ENCODE measurements at regions not wholly inside any gene's neighbourhood (a gene's known extent, or its start where the extent isn't known, plus 50 kb on each side); places are given as distances from the start of the nearest gene placed in this dataset.
"Not testable (repeated sequence)": the region's sequence is repeated elsewhere in the genome, so short reads cannot be mapped to it uniquely, and the experiment has no call there.

DNA sequence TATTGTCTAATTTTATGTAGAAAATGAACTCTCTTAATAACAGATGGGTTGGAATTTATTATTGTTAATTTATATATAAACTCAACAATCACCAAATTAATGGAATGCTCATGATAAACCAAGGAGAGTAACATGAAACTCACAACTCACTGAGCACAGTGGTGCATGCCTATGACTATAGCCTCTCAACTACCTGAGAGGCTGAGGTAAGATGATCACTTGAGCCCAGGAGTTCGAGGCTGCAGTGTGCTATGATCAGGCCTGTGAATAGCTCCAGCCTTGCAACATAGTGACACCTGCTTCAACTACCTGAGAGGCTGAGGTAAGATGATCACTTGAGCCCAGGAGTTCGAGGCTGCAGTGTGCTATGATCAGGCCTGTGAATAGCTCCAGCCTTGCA is 848.6 kb downstream of the DIPK2A start:
- H3K27me3 ChIP-seq (ENCODE audit: control insufficient read depth in 1 of 2, insufficient read depth in 2 of 2, low read length in 2 of 2); H3K36me3 ChIP-seq (ENCODE audit: control insufficient read depth in 2 of 2, insufficient read depth in 2 of 2, low read length in 2 of 2): not testable (repeated sequence)

GRCh38 chr3:144820726-144821125 is 849.1 kb downstream of the DIPK2A start:
- Histone ChIP-seq H3K27ac (ENCODE audit: low read length) (no peak overlapping the region), H3K27me3 (ENCODE audit: control insufficient read depth in 1 of 2, insufficient read depth in 2 of 2, low read length in 2 of 2) (no peaks in the 10 kb centered on the region), H3K4me1 (ENCODE audit: control insufficient read depth, insufficient read depth, low read length) (no peaks in the 10 kb centered on the region), H3K9ac (ENCODE audit: low read length in 2 of 2) (no peak overlapping the region), H3K4me3 (ENCODE audit: low read length in 2 of 2) (no peak overlapping the region), H3K36me3 (ENCODE audit: control insufficient read depth in 2 of 2, insufficient read depth in 2 of 2, low read length in 2 of 2) (no peaks in the 10 kb centered on the region), H3K9me3 (ENCODE audit: control insufficient read depth in 2 of 2, low read length in 2 of 2) (no peaks in the 10 kb centered on the region)

More for the DNA sequence above, 848.6 kb downstream of the DIPK2A start:
- not testable (repeated sequence) for H3K4me3 ChIP-seq (ENCODE audit: low read length in 2 of 2); H3K9ac ChIP-seq (ENCODE audit: low read length in 2 of 2); H3K4me1 ChIP-seq (ENCODE audit: control insufficient read depth, insufficient read depth, low read length); H3K9me3 ChIP-seq (ENCODE audit: control insufficient read depth in 2 of 2, low read length in 2 of 2); H3K27ac ChIP-seq (ENCODE audit: low read length)

- Histone ChIP-seq H3K27me3 (ENCODE audit: control insufficient read depth in 1 of 2, insufficient read depth in 2 of 2, low read length in 2 of 2) (no peaks in the 10 kb centered on the region), H3K4me1 (ENCODE audit: control insufficient read depth, insufficient read depth, low read length) (no peaks in the 10 kb centered on the region), H3K9me3 (ENCODE audit: control insufficient read depth in 2 of 2, low read length in 2 of 2) (no peaks in the 10 kb centered on the region), H3K36me3 (ENCODE audit: control insufficient read depth in 2 of 2, insufficient read depth in 2 of 2, low read length in 2 of 2) (no peaks in the 10 kb centered on the region), H3K27ac (ENCODE audit: low read length) (no peak overlapping the region), H3K4me3 (ENCODE audit: low read length in 2 of 2) (no peak overlapping the region), H3K9ac (ENCODE audit: low read length in 2 of 2) (no peak overlapping the region)
Observed at GRCh38 chr3:144821583-144821982, 850.0 kb downstream of the DIPK2A start.

GRCh38 chr3:144822671-144823070 is 851.0 kb downstream of the DIPK2A start:
- no peak overlapping the region for H3K27ac ChIP-seq (ENCODE audit: low read length)
- no peak overlapping the region for H3K9ac ChIP-seq (ENCODE audit: low read length in 2 of 2)
- no peaks in the 10 kb centered on the region for H3K9me3 ChIP-seq (ENCODE audit: control insufficient read depth in 2 of 2, low read length in 2 of 2)
- no peaks in the 10 kb centered on the region for H3K27me3 ChIP-seq (ENCODE audit: control insufficient read depth in 1 of 2, insufficient read depth in 2 of 2, low read length in 2 of 2)
- no peaks in the 10 kb centered on the region for H3K36me3 ChIP-seq (ENCODE audit: control insufficient read depth in 2 of 2, insufficient read depth in 2 of 2, low read length in 2 of 2)
- no peaks in the 10 kb centered on the region for H3K4me1 ChIP-seq (ENCODE audit: control insufficient read depth, insufficient read depth, low read length)
- H3K4me3 ChIP-seq (ENCODE audit: low read length in 2 of 2): no peak overlapping the region

GRCh38 chr3:144831955-144832716 is 860.5 kb downstream of the DIPK2A start:
- Histone ChIP-seq H3K4me1 (ENCODE audit: control insufficient read depth, insufficient read depth, low read length) (no peaks in the 10 kb centered on the region), H3K4me3 (ENCODE audit: low read length in 2 of 2) (no peak overlapping the region), H3K9me3 (ENCODE audit: control insufficient read depth in 2 of 2, low read length in 2 of 2) (no peaks in the 10 kb centered on the region), H3K36me3 (ENCODE audit: control insufficient read depth in 2 of 2, insufficient read depth in 2 of 2, low read length in 2 of 2) (no peaks in the 10 kb centered on the region), H3K9ac (ENCODE audit: low read length in 2 of 2) (no peak overlapping the region), H3K27me3 (ENCODE audit: control insufficient read depth in 1 of 2, insufficient read depth in 2 of 2, low read length in 2 of 2) (no peaks in the 10 kb centered on the region), H3K27ac (ENCODE audit: low read length) (no peak overlapping the region)

DNA sequence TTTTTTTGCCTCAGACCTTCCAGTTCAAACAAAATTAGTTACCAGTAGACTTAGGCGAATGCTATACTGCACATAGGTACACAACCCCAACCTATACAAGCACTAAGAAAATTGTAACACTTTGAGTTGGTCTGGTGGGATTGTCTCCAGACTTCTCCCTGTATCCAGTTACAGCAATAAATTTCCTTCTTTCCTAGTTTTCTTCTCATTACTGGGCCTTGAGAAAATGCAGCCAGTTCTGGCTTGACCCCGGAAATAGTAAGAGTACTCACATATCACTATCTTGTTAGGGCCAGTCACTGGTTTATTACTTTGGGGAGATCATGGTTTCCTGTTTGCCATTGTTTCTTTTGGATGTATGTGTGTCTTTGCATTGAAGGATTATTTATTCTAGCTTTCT is 868.4 kb downstream of the DIPK2A start:
- H3K4me1 ChIP-seq (ENCODE audit: control insufficient read depth, insufficient read depth, low read length): no peaks in the 10 kb centered on the region
- no peaks in the 10 kb centered on the region for H3K27me3 ChIP-seq (ENCODE audit: control insufficient read depth in 1 of 2, insufficient read depth in 2 of 2, low read length in 2 of 2)
- no peak overlapping the region for H3K27ac ChIP-seq (ENCODE audit: low read length)
- H3K4me3 ChIP-seq (ENCODE audit: low read length in 2 of 2): no peak overlapping the region
- no peak overlapping the region for H3K9ac ChIP-seq (ENCODE audit: low read length in 2 of 2)
- no peaks in the 10 kb centered on the region for H3K36me3 ChIP-seq (ENCODE audit: control insufficient read depth in 2 of 2, insufficient read depth in 2 of 2, low read length in 2 of 2)
- peaks cover 4 to 6% of the 10 kb centered on the region in 2 donors for H3K9me3 ChIP-seq (ENCODE audit: control insufficient read depth in 2 of 2, low read length in 2 of 2)

DNA sequence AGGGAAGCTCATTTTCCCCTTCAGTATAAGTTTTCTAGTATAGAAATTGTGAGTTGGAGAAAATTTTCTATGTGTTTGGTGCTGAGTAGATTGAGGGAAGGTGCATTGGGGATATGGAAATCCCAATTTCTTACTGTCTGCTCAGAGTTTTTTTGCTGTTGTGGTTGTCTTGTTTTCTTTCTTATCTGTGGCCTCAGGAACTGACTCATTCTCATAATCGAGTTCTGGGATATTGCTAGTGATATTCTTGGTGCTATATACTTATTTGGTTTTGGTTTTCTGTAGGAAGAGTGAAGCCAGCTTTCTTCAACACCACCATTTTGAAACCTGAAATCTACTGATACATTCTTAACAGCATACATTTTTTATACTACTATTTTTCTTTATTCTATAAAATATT is 869.2 kb downstream of the DIPK2A start:
- Histone ChIP-seq H3K27ac (ENCODE audit: low read length) (no peak overlapping the region), H3K4me1 (ENCODE audit: control insufficient read depth, insufficient read depth, low read length) (no peaks in the 10 kb centered on the region), H3K9me3 (ENCODE audit: control insufficient read depth in 2 of 2, low read length in 2 of 2) (peaks cover 4 to 6% of the 10 kb centered on the region in 2 donors), H3K36me3 (ENCODE audit: control insufficient read depth in 2 of 2, insufficient read depth in 2 of 2, low read length in 2 of 2) (no peaks in the 10 kb centered on the region), H3K27me3 (ENCODE audit: control insufficient read depth in 1 of 2, insufficient read depth in 2 of 2, low read length in 2 of 2) (no peaks in the 10 kb centered on the region), H3K4me3 (ENCODE audit: low read length in 2 of 2) (no peak overlapping the region), H3K9ac (ENCODE audit: low read length in 2 of 2) (no peak overlapping the region)

GRCh38 chr3:144843099-144843498 is 871.5 kb downstream of the DIPK2A start:
- H3K4me3 ChIP-seq (ENCODE audit: low read length in 2 of 2): no peak overlapping the region
- H3K27me3 ChIP-seq (ENCODE audit: control insufficient read depth in 1 of 2, insufficient read depth in 2 of 2, low read length in 2 of 2): no peaks in the 10 kb centered on the region
- peaks cover 4 to 6% of the 10 kb centered on the region in 2 donors for H3K9me3 ChIP-seq (ENCODE audit: control insufficient read depth in 2 of 2, low read length in 2 of 2)
- no peaks in the 10 kb centered on the region for H3K4me1 ChIP-seq (ENCODE audit: control insufficient read depth, insufficient read depth, low read length)
- no peak overlapping the region for H3K27ac ChIP-seq (ENCODE audit: low read length)
- no peaks in the 10 kb centered on the region for H3K36me3 ChIP-seq (ENCODE audit: control insufficient read depth in 2 of 2, insufficient read depth in 2 of 2, low read length in 2 of 2)
- H3K9ac ChIP-seq (ENCODE audit: low read length in 2 of 2): no peak overlapping the region

GRCh38 chr3:144852999-144853398 is 881.4 kb downstream of the DIPK2A start:
- Histone ChIP-seq H3K27ac (ENCODE audit: low read length) (no peak overlapping the region), H3K36me3 (ENCODE audit: control insufficient read depth in 2 of 2, insufficient read depth in 2 of 2, low read length in 2 of 2) (no peaks in the 10 kb centered on the region)

DNA sequence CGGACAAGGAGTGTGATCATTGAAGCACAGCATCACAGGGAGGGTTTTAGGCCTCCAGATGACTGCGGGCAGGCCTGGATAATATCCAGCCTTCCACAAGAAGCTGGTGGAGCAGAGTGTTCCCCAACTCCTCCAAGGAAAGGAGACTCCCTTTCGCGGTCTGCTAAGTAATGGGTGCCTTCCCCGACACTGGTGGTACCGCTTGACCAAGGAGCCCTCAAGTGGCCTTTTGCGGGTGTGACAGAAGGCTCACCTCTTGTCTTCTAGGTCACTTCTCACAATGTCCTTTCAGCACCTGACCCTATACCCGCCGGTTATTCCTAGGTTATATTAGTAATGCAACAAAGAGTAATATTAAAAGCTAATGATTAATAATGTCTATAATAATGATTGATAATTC is 882.4 kb downstream of the DIPK2A start:
- not testable (repeated sequence) for H3K9me3 ChIP-seq (ENCODE audit: control insufficient read depth in 2 of 2, low read length in 2 of 2); H3K4me1 ChIP-seq (ENCODE audit: control insufficient read depth, insufficient read depth, low read length); H3K4me3 ChIP-seq (ENCODE audit: low read length in 2 of 2); H3K27ac ChIP-seq (ENCODE audit: low read length); H3K27me3 ChIP-seq (ENCODE audit: control insufficient read depth in 1 of 2, insufficient read depth in 2 of 2, low read length in 2 of 2); H3K9ac ChIP-seq (ENCODE audit: low read length in 2 of 2); H3K36me3 ChIP-seq (ENCODE audit: control insufficient read depth in 2 of 2, insufficient read depth in 2 of 2, low read length in 2 of 2)

More at GRCh38 chr3:144852999-144853398, 881.4 kb downstream of the DIPK2A start:
- Histone ChIP-seq H3K4me1 (ENCODE audit: control insufficient read depth, insufficient read depth, low read length) (no peaks in the 10 kb centered on the region), H3K4me3 (ENCODE audit: low read length in 2 of 2) (no peak overlapping the region), H3K9me3 (ENCODE audit: control insufficient read depth in 2 of 2, low read length in 2 of 2) (no peaks in the 10 kb centered on the region), H3K9ac (ENCODE audit: low read length in 2 of 2) (no peak overlapping the region), H3K27me3 (ENCODE audit: control insufficient read depth in 1 of 2, insufficient read depth in 2 of 2, low read length in 2 of 2) (no peaks in the 10 kb centered on the region)

DNA sequence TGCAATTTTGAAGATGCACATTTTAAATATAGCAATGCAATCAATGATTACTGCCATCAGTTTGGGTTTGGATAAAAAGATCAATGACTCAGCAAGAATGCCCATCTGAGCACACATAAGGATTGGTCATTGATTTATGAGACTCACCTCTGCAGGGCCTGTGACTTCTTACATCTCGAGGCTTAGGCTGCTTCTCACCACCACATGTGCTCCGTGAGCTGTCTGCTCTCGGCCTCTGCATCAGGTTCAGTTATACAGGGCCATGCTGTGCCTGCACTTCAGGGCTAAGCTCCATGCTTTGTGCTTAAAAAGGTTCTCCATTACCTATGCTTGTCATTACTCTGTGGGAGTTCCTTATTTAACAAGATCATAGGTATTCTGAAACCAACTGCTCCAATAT is 887.5 kb downstream of the DIPK2A start:
- no peak overlapping the region for H3K27ac ChIP-seq (ENCODE audit: low read length)
- H3K4me1 ChIP-seq (ENCODE audit: control insufficient read depth, insufficient read depth, low read length): no peaks in the 10 kb centered on the region
- H3K4me3 ChIP-seq (ENCODE audit: low read length in 2 of 2): no peak overlapping the region
- H3K36me3 ChIP-seq (ENCODE audit: control insufficient read depth in 2 of 2, insufficient read depth in 2 of 2, low read length in 2 of 2): no peaks in the 10 kb centered on the region
- H3K27me3 ChIP-seq (ENCODE audit: control insufficient read depth in 1 of 2, insufficient read depth in 2 of 2, low read length in 2 of 2): no peaks in the 10 kb centered on the region
- H3K9me3 ChIP-seq (ENCODE audit: control insufficient read depth in 2 of 2, low read length in 2 of 2): no peaks in the 10 kb centered on the region
- H3K9ac ChIP-seq (ENCODE audit: low read length in 2 of 2): no peak overlapping the region

Data from stomach smooth muscle (tissue), 2 donors.